HG03095 (cell line): ENCODE measurements at regions not wholly inside any gene's neighbourhood (a gene's known extent, or its start where the extent isn't known, plus 50 kb on each side); places are given as distances from the start of the nearest gene placed in this dataset.

Experiments
- ATAC-seq: cut with Tn5 transposase; IDR thresholded peaks from one replicate; pipeline ENCODE4 v1.9.1; 2021; ENCODE audit warnings: moderate library complexity; ENCODE audit not compliant: unreplicated experiment

DNA sequence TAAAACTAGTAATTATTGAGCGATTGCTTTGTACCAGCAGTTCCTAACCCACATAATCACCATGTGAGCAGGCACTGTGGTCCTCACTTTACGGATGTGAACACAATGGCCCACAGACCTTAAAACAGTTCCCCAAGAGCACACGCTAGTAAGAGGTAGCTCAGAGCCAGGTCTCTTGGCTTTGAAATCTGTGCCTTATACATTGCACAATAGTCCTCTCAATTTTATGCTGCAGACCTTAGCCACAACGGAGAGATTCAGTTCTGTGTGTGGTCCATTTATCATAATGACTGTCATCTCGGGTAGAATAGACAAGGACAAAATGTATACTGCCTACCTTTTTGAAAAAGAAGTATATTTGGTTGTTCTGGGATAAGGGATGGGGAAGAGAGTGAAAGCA is 289.0 kb upstream of the ANKRD55 start:
- ATAC-seq, result no peak

DNA sequence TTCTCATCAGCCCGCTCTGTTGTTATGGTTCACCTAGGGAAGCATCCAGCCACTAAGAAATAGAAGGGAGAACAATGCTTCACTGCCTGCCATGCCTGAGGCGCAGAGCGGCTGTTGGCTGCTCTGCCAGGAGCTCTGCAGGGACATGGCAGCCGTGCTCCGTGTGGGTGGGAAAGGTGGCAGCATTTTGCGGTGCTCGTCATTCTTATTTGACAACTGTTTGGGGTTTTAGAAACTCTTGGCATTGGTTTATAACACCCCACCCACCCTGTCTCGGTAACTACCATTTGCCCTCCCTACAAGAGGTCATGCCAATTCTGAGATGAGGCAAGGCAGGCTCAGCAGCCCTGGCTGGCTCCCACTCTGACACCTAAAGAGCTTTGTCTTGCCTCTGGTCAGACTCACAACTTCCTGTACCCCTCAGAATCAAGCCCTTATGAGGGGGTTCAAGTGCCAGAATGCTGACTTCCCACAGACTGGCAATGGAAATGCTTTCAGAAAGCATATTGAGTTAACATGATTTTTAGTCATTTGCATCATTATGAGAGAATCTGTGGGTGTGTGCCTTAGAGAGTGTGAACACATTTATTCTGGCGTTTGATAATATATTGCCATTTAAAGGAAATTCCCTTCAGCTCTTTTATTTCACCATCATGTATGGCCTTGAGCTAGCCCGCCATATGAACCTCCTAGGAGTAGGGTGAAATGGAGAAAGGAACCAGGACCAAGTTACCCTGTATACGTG is 288.0 kb upstream of the ANKRD55 start:
- no peak for ATAC-seq

DNA sequence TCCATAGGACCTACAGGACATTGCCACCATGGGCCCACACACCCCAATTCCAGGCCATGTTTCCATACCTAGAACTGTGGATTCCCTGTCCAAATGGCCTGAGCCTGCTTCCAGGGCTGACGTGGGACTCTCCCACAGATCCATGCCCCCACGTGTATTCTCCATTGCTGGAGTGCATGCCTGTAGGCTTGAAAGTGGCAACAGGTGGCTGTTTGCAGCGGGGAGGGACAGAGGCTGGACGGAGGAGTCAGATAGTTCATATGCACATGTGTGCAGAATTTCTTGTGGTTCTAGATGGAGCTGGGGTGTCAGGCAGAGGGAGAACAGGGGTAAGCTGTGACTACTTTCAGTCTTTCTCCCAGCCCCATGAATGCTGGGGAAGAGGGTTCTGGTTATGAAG is 285.7 kb upstream of the ANKRD55 start:
- ATAC-seq, result no peak

DNA sequence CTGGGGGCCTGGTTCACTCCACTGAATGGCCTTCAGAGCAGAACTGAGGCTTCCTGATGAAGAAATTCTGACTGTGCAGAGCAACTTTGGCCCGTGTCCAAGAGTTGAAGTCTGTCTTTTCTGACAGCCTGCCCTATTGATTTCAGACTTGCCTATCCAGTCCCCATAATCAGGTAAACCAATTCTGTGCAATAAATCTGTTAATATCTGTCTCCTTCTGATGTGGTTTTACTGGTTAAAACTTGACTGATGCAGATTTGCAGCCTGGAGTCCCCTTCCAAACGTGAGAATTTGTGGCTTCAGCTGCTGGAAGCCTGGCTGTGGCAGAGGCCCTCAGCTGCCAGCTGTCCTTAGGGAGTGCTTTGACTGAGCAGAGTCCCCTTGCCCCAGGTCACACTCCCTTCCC is 283.9 kb upstream of the ANKRD55 start:
- ATAC-seq, result no peak

DNA sequence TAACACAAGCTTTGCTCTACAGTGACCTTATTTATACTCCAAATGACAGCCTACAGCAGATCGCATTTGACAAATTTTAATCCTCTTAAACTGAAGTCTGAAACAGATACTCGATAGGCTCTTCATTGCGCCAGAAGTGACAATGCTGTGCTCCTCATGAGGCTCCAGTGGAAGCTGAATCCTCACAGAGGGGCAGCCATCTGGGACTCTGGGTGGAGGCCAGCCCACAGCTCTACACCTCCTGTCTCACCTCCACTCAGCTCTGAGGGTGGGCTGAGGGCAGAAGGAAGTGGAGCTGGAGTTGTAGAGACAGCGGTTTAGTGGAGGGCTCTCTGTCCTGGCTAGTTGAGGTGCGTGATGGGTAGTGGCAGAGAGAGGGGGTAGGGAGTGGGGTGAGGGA is 283.3 kb upstream of the ANKRD55 start:
- ATAC-seq, result no peak

DNA sequence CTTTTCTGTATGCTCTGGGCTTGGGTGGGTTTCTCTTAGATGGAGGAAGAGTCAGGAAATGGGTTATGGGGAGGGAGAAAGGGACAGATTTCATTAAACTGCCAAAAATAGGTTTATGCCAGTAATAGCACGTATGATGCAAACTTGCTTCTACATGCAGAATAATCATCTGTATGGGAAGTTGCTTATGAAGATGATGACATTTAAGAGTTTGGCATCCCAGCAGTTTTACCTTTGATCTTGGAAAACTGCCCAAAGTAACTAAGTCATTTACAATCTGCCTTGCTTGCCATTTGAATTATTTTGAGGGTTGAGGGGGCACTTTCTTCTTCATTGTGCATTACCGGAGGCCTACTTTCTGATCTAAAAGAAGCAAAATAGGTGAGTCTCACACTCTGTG is 282.9 kb upstream of the ANKRD55 start:
- ATAC-seq, result no peak

DNA sequence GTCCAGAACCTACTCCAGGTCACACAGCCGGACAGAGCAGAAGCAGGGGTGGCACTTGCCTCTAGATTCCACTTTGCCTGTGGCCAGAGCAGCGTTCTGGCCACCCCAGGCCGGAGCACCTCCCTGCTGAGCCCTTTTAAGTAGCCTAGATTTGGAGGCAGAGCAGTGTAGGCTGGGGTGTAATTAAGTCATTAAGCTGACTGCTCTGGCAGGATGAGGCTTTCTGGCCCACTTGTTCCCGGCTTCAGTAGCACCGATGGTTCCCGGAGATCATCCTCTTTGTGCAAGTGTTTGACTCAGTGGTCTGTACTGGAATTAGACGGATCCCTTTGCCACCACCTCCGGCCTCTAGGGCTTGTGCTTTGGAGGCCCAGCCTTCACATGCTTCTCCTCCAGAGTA is 281.9 kb upstream of the ANKRD55 start:
- ATAC-seq, result no peak

DNA sequence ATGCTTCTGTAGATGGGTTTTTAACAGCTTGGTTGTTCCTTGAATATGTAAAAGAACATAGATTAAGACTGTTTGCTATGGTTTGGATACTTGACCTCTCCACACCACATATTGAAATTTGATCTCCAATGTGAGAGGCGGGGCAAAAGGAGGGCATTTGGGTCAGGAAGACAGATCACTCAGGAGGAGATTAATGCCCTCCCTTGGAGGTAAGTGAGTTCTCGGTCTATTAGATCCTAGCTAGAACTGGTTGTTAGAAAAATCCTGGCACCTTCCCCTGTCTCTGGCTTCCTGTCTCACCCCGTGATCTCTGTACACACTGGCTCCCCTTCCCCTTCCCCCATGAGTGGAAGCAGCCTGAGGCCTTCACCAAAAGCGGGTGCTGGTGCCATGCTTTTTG is 281.1 kb upstream of the ANKRD55 start:
- ATAC-seq, result no peak

DNA sequence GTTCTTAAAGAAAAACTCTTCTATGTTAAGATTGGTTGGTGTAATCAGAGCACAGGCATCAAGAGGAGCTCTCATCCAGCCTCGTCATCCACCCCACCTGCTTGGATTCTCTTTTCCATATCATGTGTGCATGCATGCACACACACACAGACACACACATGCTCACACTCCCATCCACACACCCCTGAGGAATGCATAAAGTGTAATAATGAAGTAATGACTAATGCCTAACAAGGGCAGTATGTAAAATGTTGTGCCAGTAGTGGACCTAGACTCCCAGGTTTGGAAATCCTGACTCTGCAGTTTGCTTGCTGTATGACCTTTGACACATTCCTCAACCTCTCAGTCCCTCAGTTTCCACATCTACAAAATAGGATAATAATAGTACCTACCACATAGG is 280.0 kb upstream of the ANKRD55 start:
- ATAC-seq, result no peak

DNA sequence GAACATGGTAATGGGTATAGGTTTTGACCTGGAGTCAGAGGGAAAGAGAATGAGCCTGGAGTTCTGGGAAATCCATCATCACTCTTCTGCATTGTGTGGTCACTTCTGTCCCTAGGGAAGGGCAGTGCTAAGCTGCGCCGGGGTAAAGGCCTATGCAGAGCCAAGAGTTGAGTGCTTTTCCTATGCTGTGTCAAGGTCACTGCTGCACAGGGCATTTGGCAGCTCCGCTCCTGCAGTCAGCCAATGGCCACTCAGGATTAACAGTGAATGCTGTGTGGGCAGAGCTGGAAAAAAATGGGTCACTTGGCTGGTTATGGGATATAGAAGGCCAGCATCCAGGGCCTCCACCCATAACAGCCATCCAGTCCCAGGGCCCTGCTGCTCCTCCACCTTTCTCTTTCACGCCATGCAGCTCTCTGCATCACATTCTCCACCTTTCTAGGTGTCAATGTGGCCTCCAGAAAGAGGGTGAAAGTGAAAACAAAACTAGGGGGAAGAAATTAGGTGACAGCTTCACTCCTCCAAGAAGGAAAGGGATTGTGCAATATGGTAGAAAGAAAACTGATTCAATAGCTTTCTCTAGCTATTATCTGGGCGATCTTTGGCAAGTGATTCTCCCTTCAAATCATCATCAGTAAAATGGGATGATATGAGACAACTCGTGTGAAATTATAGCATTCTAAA is 279.3 kb upstream of the ANKRD55 start:
- ATAC-seq, result no peak

DNA sequence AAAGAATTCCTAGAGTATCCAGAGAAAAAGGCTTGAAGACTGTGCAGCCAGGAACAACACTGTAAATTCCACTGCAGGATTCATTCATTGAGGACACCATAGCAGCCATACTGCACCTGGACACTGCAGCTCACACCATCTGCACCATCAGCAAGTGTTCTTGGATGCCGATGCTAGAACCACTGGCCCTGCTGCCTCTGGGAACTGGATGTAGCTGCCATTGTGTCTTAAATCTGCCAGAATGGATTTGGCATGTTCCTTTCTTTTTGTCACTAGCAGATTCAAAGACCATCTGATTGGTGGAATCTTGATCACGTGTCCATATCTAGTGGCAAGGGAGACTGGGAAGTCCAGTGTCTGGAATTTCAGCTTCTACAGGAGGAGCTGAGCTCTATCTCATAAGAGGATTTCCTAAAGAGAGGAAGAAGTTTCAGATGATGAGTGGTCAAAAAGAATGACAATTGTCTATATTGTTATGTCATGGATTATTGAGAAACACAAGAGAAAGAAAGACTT is 278.3 kb upstream of the ANKRD55 start:
- no peak for ATAC-seq

DNA sequence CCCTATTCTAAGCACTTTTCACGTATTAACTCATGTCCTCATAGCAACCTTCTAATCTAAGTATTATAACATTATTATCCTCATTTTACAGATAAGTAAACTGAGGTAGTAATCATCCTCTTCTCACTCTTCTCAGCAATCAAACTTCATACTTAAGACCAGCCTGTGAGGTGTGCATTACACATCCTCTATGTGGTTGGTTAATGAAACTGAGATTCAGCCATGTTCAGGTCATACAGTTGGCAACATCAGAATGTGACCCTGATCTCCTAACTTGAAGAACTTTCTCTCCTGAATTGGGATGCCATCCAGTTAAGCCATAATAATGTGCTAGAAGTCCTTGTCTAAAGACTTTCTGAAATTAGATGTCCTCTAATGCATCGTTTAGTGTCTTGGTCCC is 275.1 kb upstream of the ANKRD55 start:
- no peak for ATAC-seq

DNA sequence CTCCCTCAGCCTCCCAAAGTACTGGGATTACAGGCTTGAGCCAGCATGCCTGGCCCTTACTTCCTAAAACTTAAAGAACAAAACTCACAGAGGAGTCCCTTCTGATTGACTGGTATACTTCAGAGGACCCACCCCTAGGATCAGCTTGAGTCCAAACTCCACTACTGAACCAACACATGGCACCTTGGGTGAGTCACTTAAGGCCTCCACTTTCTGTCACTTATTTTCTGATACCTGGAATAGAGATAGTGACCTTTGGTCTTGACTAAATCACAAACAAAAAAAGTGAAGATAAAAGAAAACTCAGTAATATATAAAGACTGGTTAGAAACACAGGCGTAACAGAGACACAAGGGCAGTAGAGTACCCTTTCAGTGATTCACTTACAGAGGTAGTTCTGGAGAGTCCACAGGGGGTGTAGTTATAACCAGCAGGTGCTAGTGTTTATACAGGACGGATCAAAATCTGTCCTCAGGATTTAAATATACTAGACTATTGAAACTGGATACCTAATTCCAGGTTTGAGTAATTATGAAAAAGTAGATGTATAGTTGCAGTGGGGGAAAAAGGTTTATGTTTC is 274.3 kb upstream of the ANKRD55 start:
- no peak for ATAC-seq

DNA sequence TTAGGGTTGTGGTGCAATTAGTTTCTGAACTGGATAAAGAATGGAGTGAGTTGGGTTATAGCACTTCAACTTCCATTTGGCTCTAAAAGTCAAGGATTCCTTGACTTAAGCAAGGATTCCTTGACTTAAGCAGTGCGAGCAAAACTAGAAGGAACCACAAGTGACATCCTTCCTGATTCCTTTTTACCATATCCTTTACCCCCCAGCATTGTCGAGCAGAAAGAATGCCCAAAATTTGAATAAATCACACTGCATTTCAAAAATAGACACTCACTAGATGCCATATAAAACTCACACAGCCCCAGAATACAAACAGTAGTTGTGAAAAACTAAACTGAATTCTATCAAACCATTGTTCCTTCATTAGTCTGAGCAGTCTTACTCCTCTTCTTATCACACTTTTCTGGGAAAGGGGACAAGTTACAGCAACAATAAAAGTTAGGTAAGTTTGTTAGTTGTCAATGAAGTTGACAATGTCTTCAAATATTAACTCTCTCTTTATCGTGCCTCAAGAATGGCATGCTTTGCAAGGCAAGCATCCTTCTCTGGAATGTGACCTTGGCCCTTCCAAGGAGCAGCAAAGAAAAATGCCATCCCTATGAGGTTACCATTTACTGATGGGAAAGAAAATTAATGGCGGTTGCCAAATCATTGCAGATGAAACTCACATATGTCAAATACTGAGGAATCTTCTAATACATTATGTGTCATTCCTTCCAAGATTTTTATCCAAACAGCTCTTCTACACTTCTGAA is 273.3 kb upstream of the ANKRD55 start:
- no peak for ATAC-seq

DNA sequence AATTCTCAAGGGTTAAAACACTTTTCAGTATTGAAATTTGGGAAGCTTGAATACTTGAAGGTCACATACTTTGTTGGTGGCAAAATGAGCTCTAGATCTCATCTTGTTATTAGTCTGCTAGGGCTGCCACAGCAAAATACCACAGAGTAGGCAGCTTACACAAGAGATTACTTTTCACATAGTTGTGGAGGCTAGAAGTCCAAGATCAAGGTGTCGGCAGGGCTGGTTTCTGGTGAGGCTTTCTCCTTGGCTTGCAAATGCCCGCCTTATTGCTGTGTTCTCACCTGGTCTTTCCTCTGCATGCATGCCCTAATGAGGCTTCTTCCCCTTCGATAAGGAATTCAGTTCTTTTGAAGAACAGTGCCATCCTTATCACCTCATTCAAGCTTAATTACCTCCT is 270.8 kb upstream of the ANKRD55 start:
- no peak for ATAC-seq

DNA sequence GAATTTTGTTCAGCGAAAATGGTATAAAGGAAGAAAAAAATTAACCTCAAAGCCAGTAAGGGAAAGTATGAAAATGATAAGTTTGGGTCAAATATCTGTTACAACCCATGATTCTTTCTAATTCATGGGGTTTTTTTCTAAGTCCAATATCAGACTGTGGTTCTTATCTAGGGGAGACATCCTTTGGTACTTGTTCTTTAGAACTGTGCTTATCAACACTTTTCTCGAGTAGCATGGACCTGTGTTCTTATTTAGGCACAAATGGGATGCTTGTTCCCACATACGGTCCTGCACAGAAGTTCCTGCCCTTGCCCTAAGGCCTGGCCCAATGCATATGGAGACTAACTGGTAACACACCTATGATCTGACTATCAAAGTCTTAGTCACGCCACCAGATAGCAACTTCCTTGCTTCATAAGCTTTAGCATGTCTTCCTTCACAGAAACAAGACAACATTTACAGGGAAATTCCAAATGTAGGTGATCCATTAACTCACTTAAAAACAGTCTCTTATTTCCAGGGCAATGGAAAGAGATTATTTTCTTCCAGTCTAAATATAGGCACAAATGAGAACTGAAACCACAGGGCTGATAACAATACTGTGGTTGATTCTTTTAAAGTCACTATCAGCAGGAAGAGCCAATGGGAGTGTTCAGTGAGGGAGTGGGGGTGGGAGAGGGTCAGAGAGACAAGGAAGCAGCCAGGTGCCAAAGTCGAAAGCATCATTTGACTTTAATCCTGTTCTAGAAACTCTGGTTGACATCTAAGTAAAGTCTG is 268.8 kb upstream of the ANKRD55 start:
- ATAC-seq, result no peak

DNA sequence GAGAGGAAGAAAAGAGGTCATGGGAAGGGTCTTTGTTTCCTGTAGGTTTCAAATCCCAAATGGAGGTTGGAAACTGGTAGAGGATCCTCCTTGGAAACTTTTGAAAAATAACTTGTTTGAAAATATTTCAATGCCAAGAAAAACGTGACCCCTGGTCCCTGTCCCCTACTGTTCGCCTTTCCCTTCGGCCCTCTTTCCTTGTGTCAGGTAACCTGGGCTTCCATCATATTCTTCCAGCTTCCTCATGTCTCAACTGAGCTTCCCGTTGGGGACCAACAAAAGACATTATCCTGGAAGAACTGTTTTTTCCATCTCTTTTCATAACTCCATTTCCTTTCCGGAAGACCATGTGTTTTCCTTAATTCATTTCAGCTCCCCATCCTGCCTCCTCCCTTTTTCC is 266.8 kb upstream of the ANKRD55 start:
- ATAC-seq, result no peak

DNA sequence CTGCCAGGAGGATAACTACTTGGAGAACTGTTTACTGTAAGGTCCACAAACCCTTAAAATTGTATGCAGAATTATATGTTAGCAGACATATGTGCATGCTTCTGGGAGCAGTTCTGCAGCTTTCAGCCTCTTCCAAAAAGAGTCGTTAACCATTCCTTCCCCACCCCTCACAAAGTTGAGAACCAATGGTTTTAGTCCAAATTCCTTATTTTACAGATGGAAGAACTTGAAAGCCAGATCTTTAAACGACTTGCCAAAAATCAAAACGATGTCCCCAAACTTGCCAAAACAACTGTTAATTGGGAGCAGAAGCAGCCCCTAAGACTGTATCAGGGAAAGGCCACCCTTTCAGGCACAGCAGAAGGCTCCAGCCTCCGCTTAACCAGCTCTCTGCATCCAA is 266.4 kb upstream of the ANKRD55 start:
- no peak for ATAC-seq

DNA sequence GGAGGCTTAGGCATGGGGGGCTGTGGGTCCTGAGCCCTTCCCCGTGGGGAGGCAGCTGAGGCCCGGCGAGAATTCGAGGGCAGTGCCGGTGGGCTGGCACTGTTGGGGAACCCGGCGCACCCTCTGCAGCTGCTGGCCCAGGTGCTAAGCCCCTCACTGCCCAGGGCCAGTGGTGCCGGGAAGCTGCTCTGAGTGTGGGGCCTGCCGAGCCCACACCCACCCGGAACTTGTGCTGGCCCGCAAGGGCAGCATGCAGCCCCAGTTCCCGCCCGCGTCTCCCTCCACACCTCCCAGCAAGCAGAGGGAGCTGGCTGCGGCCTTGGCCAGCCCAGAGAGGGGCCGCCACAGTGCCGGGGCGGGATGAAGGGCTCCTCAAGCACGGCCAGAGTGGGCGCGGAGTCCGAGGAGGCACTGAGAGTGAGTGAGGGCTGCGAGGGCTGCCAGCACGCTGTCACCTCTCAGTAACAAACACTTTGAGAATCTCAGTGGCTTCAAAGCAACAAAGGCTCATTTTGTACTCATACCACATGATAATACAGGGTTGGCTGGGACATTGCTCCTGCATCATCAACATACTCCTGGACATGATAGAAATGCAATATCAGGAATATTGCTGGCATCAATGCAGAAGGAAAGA is 265.7 kb upstream of the ANKRD55 start:
- ATAC-seq, result no peak

DNA sequence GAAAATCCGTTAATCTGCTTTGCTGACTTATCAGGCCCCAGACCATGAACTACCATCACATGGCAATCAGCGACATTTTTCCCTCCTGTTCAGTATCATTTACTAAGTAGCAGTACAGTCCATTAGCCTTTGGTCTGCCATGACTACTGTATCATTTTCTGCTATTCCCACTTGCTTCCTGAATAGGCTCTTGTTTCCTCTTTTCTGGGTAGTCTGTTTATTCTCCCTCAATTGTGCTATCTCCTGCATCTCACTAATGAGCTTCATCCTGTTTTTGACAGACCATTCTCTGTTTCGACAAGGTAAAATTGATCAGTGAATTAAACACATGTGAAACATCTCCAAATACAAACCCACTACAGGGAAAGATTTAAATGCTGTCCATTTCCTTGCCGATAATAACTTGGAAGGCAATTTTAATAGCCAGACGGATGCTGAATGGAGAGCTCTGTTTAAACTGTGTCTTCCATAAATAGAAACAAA is 263.5 kb upstream of the ANKRD55 start:
- no peak for ATAC-seq
